Loucy (cell line): ENCODE measurements at regions not wholly inside any gene's neighbourhood (a gene's known extent, or its start where the extent isn't known, plus 50 kb on each side); places are given as distances from the start of the nearest gene placed in this dataset.

Experiments used
- H2AFZ ChIP-seq: fragments of 200-600 bp; sonication (generic); 2 replicates; pipeline ENCODE4 v1.6.0; 2016; ENCODE audit warnings: antibody characterized with exemption, mild to moderate bottlenecking, low read length, moderate library complexity
- H3F3A ChIP-seq: fragments of 200-600 bp; 2 replicates; pipeline ENCODE4 v1.6.0; 2016; ENCODE audit warnings: antibody characterized with exemption, low read depth, mild to moderate bottlenecking
- H3K27me3 ChIP-seq: fragments of 200-600 bp; sonication (generic); 2 replicates; pipeline ENCODE4 v1.6.1; 2014; ENCODE audit warnings: low read length, mild to moderate bottlenecking; ENCODE audit not compliant: insufficient read depth, poor library complexity, severe bottlenecking
- H3K36me3 ChIP-seq: fragments of 200-600 bp; sonication (generic); 2 replicates; pipeline ENCODE4 v1.6.1; 2016; ENCODE audit warnings: low read length; ENCODE audit not compliant: insufficient read depth
- H3K4me1 ChIP-seq: fragments of 200-600 bp; sonication (generic); 2 replicates; pipeline ENCODE4 v1.5.1; 2014; ENCODE audit warnings: low read length, mild to moderate bottlenecking; ENCODE audit not compliant: insufficient read depth, poor library complexity, severe bottlenecking
- H3K4me2 ChIP-seq: fragments of 200-600 bp; sonication (generic); 2 replicates; pipeline ENCODE4 v1.6.0; 2014; ENCODE audit warnings: antibody characterized with exemption, low read length, low read depth, mild to moderate bottlenecking; ENCODE audit not compliant: poor library complexity, severe bottlenecking
- H3K4me3 ChIP-seq: fragments of 200-600 bp; sonication (generic); 2 replicates; pipeline ENCODE4 v1.5.1; 2014; ENCODE audit warnings: low read length, mild to moderate bottlenecking, mixed read lengths; ENCODE audit not compliant: poor library complexity, severe bottlenecking
- H3K79me2 ChIP-seq: fragments of 200-600 bp; sonication (generic); 2 replicates; pipeline ENCODE4 v1.6.1; 2014; ENCODE audit warnings: low read length; ENCODE audit not compliant: insufficient read depth
- H3K9ac ChIP-seq: fragments of 200-600 bp; sonication (generic); 2 replicates; pipeline ENCODE4 v1.6.0; 2014; ENCODE audit warnings: mild to moderate bottlenecking, low read depth, low read length, moderate library complexity; ENCODE audit not compliant: poor library complexity, severe bottlenecking
- H3K9me2 ChIP-seq: fragments of 200-600 bp; sonication (generic); replicated peaks from 2 replicates; pipeline ENCODE4 v1.6.1; 2016; ENCODE audit warnings: low read depth, low read length, mixed read lengths
- H3K9me3 ChIP-seq: fragments of 200-600 bp; sonication (generic); 2 replicates; pipeline ENCODE4 v1.6.1; 2014; ENCODE audit warnings: mild to moderate bottlenecking, antibody characterized with exemption, low read length, low read depth; ENCODE audit not compliant: insufficient read depth
- H4K20me1 ChIP-seq: fragments of 200-600 bp; sonication (generic); 2 replicates; pipeline ENCODE4 v1.6.0; 2014; ENCODE audit warnings: antibody characterized with exemption, low read length, mild to moderate bottlenecking; ENCODE audit not compliant: insufficient read depth, poor library complexity, severe bottlenecking
- EZH2phosphoT487 ChIP-seq: fragments of 200-600 bp; IDR thresholded peaks from 2 replicates; pipeline ENCODE4 v1.6.1; 2018; ENCODE audit warnings: antibody characterized with exemption, mild to moderate bottlenecking, moderate library complexity, borderline replicate concordance
- TF ChIP-seq, protein P1 (sequence below): fragments of 200-600 bp; sonication (generic); conservative IDR thresholded peaks from 2 replicates; pipeline ENCODE4 v1.5.1; 2014; ENCODE audit warnings: mild to moderate bottlenecking, antibody characterized with exemption, low read length

DNA sequence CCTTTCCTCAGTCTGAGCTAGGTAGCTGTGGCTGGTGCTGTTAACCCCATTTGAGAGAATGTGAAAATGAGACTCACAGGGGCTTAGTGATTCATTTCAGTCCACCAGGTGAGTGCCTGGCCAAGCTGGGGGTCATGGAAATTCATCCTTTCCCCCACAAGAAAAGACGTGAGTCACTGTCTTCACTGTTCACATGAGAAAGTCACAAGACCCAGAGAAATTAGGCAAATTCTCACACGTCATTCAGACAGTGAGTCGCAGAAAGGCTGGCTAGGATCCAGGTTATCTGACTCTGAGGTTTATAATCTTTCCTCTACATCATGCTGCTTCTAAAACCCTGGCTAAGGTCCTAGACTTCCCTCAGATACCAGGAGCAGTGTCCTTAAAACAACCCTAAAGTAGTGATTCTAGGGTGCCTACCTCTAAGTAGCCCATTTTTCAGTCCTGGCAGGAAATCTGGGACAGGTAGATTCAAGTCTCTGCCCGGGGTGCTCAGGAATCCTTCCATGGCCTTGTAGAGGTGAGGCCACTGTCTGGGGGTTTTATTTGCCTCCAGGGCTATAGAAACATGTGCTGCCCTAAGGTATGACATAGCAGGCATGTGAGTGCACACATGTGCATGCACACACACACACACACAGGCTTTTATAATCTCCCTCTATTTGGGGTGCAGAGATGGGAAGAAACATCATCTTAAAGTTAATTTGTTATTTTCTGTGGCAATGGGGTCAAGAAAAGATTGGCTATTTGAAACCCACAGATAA, 427.9 kb upstream of the CELF2 start:
- TF ChIP-seq, protein P1, sequence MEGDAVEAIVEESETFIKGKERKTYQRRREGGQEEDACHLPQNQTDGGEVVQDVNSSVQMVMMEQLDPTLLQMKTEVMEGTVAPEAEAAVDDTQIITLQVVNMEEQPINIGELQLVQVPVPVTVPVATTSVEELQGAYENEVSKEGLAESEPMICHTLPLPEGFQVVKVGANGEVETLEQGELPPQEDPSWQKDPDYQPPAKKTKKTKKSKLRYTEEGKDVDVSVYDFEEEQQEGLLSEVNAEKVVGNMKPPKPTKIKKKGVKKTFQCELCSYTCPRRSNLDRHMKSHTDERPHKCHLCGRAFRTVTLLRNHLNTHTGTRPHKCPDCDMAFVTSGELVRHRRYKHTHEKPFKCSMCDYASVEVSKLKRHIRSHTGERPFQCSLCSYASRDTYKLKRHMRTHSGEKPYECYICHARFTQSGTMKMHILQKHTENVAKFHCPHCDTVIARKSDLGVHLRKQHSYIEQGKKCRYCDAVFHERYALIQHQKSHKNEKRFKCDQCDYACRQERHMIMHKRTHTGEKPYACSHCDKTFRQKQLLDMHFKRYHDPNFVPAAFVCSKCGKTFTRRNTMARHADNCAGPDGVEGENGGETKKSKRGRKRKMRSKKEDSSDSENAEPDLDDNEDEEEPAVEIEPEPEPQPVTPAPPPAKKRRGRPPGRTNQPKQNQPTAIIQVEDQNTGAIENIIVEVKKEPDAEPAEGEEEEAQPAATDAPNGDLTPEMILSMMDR = no peak
- no peak for TF ChIP-seq EZH2phosphoT487
- Histone ChIP-seq H3K9me2 (no peaks in the 10 kb centered on the region), H3K27me3 (no peaks in the 10 kb centered on the region), H3K4me2 (no peak overlapping the region), H3K9ac (no peak overlapping the region), H2AFZ (no peak overlapping the region), H3K4me3 (no peak overlapping the region), H3F3A (no peaks in the 10 kb centered on the region), H3K9me3 (no peaks in the 10 kb centered on the region), H3K79me2 (no peaks in the 10 kb centered on the region), H3K36me3 (no peaks in the 10 kb centered on the region), H4K20me1 (no peaks in the 10 kb centered on the region), H3K4me1 (no peaks in the 10 kb centered on the region)

DNA sequence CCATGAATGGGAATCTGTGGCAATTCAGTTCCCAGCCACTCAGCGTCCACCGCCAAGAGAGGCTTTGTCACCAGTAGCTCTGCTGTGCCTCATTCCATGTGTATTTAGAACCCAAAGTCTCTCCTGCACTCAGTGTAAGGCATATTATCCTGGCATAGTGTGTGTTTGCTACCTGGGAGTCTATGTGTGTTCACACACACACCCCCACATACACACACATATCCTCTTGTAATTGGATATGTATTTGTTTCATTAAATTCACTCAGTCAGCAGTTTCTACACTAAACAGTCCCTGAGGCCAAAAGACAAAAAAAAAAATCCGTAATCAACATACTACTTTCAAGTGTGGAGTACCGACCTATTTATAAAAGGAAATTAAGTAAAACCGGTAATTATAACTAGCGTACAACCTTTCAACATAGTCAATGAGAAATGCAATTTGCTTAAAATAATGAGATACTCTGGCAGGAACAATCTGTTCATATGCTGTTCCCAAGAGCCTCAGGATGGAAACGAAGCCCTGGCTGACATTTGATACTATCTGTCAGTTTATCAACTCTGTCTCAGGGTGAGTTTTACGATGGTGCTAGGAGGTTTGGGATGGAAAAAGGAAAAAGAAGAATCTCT, 425.8 kb upstream of the CELF2 start:
- Histone ChIP-seq H3K27me3 (no peaks in the 10 kb centered on the region), H3K79me2 (no peaks in the 10 kb centered on the region), H2AFZ (no peak overlapping the region), H3K9me2 (no peaks in the 10 kb centered on the region), H3K4me1 (no peaks in the 10 kb centered on the region), H3K9ac (no peak overlapping the region), H3F3A (no peaks in the 10 kb centered on the region), H3K4me2 (no peak overlapping the region), H4K20me1 (no peaks in the 10 kb centered on the region), H3K9me3 (no peaks in the 10 kb centered on the region), H3K36me3 (no peaks in the 10 kb centered on the region), H3K4me3 (no peak overlapping the region)
- TF ChIP-seq, protein P1 = no peak
- no peak for TF ChIP-seq EZH2phosphoT487

DNA sequence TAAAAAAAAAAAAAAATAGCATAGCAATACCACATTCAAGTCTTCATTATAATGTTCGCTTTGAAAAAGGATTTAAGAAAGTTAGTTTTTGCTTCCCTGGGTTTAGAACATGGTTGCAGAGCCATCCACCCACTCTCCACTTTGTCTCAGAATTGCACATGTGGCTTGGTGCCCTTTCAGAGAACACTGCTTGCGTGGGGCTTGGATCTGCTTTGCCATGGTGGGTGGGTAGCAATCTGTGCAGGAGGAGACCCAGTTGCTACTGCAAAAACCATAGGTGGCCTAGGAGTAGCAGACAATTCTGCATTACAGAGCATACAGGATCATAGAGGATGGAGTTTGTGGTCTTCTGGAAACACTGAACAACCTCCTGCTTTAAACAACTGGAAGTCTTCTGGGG, 421.4 kb upstream of the CELF2 start:
- Histone ChIP-seq H3K36me3 (no peaks in the 10 kb centered on the region), H4K20me1 (no peaks in the 10 kb centered on the region), H3K9me3 (no peaks in the 10 kb centered on the region), H3K9me2 (no peaks in the 10 kb centered on the region), H3K9ac (no peak overlapping the region), H3K4me3 (no peak overlapping the region), H3K27me3 (no peaks in the 10 kb centered on the region), H3K79me2 (no peaks in the 10 kb centered on the region), H2AFZ (no peak overlapping the region), H3F3A (no peaks in the 10 kb centered on the region), H3K4me1 (no peaks in the 10 kb centered on the region), H3K4me2 (no peak overlapping the region)
- no peak for TF ChIP-seq EZH2phosphoT487
- TF ChIP-seq, protein P1 = no peak
